SK-N-SH (cell line): ENCODE measurements at regions not wholly inside any gene's neighbourhood (a gene's known extent, or its start where the extent isn't known, plus 50 kb on each side); places are given as distances from the start of the nearest gene placed in this dataset.

Experiments
- CTCF ChIA-PET: fragments of 300-600, 350-600 bp; formaldehyde crosslinking; extraction: SDS; loops from one replicate; lab custom pipeline; 2021; lab: Yijun Ruan, JAX
- POLR2A ChIA-PET: fragments of 350-600 bp; sonication (Branson Sonifier 250); formaldehyde crosslinking; extraction: SDS; loops from one replicate; lab custom pipeline; 2020; ENCODE audit warnings: antibody characterized with exemption, inconsistent platforms; lab: Yijun Ruan, JAX
- DNase-seq: peaks from one replicate; pipeline ENCODE4 v3.0.0; 2012
- H2AFZ ChIP-seq: fragments of 200-600 bp; sonication (generic); 2 replicates; pipeline ENCODE4 v1.8.1; 2016; ENCODE audit warnings: antibody characterized with exemption, mild to moderate bottlenecking, low read depth
- H3F3A ChIP-seq: fragments of 200-600 bp; sonication (generic); replicated peaks from 2 replicates; pipeline ENCODE3; 2016; ENCODE audit warnings: antibody characterized with exemption, mild to moderate bottlenecking; ENCODE audit not compliant: insufficient read depth
- H3K27ac ChIP-seq, 2 experiments: fragments of 200-500 bp in 1 of 2; fragments of 200-600 bp in 1 of 2; sonication (Bioruptor generic) in 1 of 2; sonication (generic), shearing (Covaris generic) in 1 of 2; 2 replicates each; pipeline versions ENCODE4 v1.5.1 to v1.6.1; 2014 to 2016; ENCODE audit warnings: low read depth in 2 of 2, inconsistent platforms in 1 of 2, low read length in 1 of 2, mild to moderate bottlenecking in 1 of 2, mixed read lengths in 1 of 2
- H3K27me3 ChIP-seq: fragments of 200-600 bp; sonication (generic), shearing (Covaris generic); 2 replicates; pipeline ENCODE4 v1.6.1; 2016; ENCODE audit warnings: mixed run types; ENCODE audit not compliant: insufficient read depth
- H3K36me3 ChIP-seq, 2 experiments: fragments of 200-500 bp in 1 of 2; fragments of 200-600 bp in 1 of 2; sonication (Bioruptor generic) in 1 of 2; sonication (generic) in 1 of 2; replicated peaks in 1 of 2; 2 replicates each; pipeline versions ENCODE3 to v1.5.1; 2014 to 2016; ENCODE audit warnings: low read length in 1 of 2, mild to moderate bottlenecking in 1 of 2; ENCODE audit not compliant: insufficient read depth in 2 of 2, control insufficient read depth in 1 of 2
- H3K4me1 ChIP-seq, 2 experiments: fragments of 200-500 bp in 1 of 2; fragments of 200-600 bp in 1 of 2; sonication (Bioruptor generic) in 1 of 2; sonication (generic), shearing (Covaris generic) in 1 of 2; 2 replicates each; pipeline versions ENCODE4 v1.5.1 to v1.6.1; 2014 to 2016; ENCODE audit warnings: low read depth in 1 of 2, low read length in 1 of 2, mixed run types in 1 of 2; ENCODE audit not compliant: insufficient read depth in 2 of 2, control insufficient read depth in 1 of 2
- H3K4me2 ChIP-seq: fragments of 200-600 bp; sonication (generic), shearing (Covaris generic); 2 replicates; pipeline ENCODE4 v1.6.1; 2017; ENCODE audit warnings: mixed run types
- H3K4me3 ChIP-seq, 2 experiments: fragments of 200-500 bp in 1 of 2; fragments of 200-600 bp in 1 of 2; sonication (Bioruptor generic) in 1 of 2; sonication (generic), shearing (Covaris generic) in 1 of 2; 2 replicates each; pipeline versions ENCODE4 v1.5.1 to v1.8.1; 2014 to 2016; ENCODE audit warnings: low read depth in 2 of 2, inconsistent platforms in 1 of 2, low read length in 1 of 2, mild to moderate bottlenecking in 1 of 2, mixed read lengths in 1 of 2, moderate library complexity in 1 of 2
- H3K79me2 ChIP-seq: fragments of 200-600 bp; sonication (generic); 2 replicates; pipeline ENCODE4 v1.8.1; 2017; ENCODE audit warnings: mild to moderate bottlenecking; ENCODE audit not compliant: insufficient read depth
- H3K9ac ChIP-seq: fragments of 200-600 bp; sonication (generic); 2 replicates; pipeline ENCODE4 v1.6.1; 2017; ENCODE audit warnings: mixed run types
- H3K9me2 ChIP-seq: fragments of 200-600 bp; sonication (generic); 2 replicates; pipeline ENCODE4 v1.6.1; 2017; ENCODE audit warnings: mixed run types
- H3K9me3 ChIP-seq: fragments of 200-600 bp; sonication (generic); 2 replicates; pipeline ENCODE4 v1.6.1; 2017; ENCODE audit warnings: mixed run types, mild to moderate bottlenecking, moderate library complexity
- H4K20me1 ChIP-seq: fragments of 200-600 bp; sonication (generic); 2 replicates; pipeline ENCODE4 v1.6.1; 2017; ENCODE audit warnings: mild to moderate bottlenecking, mixed run types; ENCODE audit not compliant: insufficient read depth
- ELF1 ChIP-seq: IDR thresholded peaks from 2 replicates; pipeline ENCODE4 v1.4.0; 2012
- FOXJ3 ChIP-seq: sonication (generic); formaldehyde crosslinking; IDR thresholded peaks from 2 replicates; pipeline ENCODE4 v1.5.1; 2020; ENCODE audit warnings: mild to moderate bottlenecking, missing genetic modification reagents
- FOXM1 ChIP-seq: IDR thresholded peaks from 2 replicates; pipeline ENCODE4 v1.4.0; 2012; ENCODE audit warnings: low read depth, mild to moderate bottlenecking
- GATA2 ChIP-seq: sonication (generic); formaldehyde crosslinking; IDR thresholded peaks from 2 replicates; pipeline ENCODE4 v1.5.0; 2020; ENCODE audit warnings: mild to moderate bottlenecking, missing genetic modification reagents
- MEF2A ChIP-seq: IDR thresholded peaks from 2 replicates; pipeline ENCODE4 v1.4.0; 2012; ENCODE audit warnings: low read depth, borderline replicate concordance
- NFIC ChIP-seq: IDR thresholded peaks from 2 replicates; pipeline ENCODE4 v1.4.0; 2012; ENCODE audit warnings: borderline replicate concordance
- RCOR1 ChIP-seq: fragments of 150-350 bp; IDR thresholded peaks from 2 replicates; pipeline ENCODE4 v1.6.1; 2017; ENCODE audit warnings: antibody characterized with exemption, low read length
- RXRA ChIP-seq: IDR thresholded peaks from 2 replicates; pipeline ENCODE4 v1.4.0; 2012; ENCODE audit warnings: low read depth, mild to moderate bottlenecking, borderline replicate concordance
- SMC3 ChIP-seq: IDR thresholded peaks from 2 replicates; pipeline ENCODE4 v1.6.1; 2012; ENCODE audit warnings: low read depth, low read length, improper control_type of control experiment
- TAF1 ChIP-seq: IDR thresholded peaks from 2 replicates; pipeline ENCODE4 v1.6.1; 2012; ENCODE audit warnings: low read depth, mild to moderate bottlenecking, low read length, moderate library complexity, borderline replicate concordance
- TEAD4 ChIP-seq: IDR thresholded peaks from 2 replicates; pipeline ENCODE4 v1.4.0; 2012; ENCODE audit warnings: mild to moderate bottlenecking, borderline replicate concordance; ENCODE audit not compliant: insufficient read depth
- WGBS: methylation state at CpG from one replicate; pipeline ENCODE4 v1.1.6; 2017; ENCODE audit warnings: low lambda C conversion rate; 5-methylcytosine and 5-hydroxymethylcytosine counted together
- TF ChIP-seq, protein P1 (sequence below): fragments of 150-350 bp; IDR thresholded peaks from 2 replicates; pipeline ENCODE4 v1.6.1; 2016; ENCODE audit warnings: mild to moderate bottlenecking, low read depth, low read length
- TF ChIP-seq, protein P2 (sequence below): IDR thresholded peaks from 2 replicates; pipeline ENCODE4 v1.4.0; 2012; ENCODE audit warnings: low read depth, borderline replicate concordance
- TF ChIP-seq, protein P3 (sequence below): IDR thresholded peaks from 2 replicates; pipeline ENCODE4; 2012

DNA sequence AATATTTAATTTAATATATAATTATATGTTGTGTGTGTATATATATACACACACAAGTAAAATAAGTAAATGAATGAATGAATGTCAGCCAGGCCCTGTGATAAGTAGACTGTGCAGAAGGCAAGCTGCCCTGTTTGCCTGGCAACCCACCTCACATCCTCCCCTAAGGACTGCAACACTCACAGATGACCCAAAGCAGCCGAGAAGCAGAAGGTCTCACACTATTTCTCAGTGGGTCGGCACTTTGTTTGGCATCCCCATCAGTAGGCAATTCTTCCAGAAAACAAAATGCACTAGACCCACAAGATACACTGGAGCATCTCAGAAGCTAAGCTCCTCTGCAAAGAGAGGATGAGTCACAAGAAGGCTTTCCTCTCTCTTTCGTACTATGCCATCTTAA, 152.1 kb upstream of the GRAMD2B start:
- TF ChIP-seq TAF1 (no peak), FOXJ3 (no peak), NFIC (no peak), FOXM1 (no peak), ELF1 (no peak), RCOR1 (no peak), SMC3 (no peak), MEF2A (no peak), GATA2 (CRISPR knock-in tag) (no peak)
- TF ChIP-seq, protein P1, sequence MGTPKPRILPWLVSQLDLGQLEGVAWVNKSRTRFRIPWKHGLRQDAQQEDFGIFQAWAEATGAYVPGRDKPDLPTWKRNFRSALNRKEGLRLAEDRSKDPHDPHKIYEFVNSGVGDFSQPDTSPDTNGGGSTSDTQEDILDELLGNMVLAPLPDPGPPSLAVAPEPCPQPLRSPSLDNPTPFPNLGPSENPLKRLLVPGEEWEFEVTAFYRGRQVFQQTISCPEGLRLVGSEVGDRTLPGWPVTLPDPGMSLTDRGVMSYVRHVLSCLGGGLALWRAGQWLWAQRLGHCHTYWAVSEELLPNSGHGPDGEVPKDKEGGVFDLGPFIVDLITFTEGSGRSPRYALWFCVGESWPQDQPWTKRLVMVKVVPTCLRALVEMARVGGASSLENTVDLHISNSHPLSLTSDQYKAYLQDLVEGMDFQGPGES = no peak
- TF ChIP-seq, protein P2, sequence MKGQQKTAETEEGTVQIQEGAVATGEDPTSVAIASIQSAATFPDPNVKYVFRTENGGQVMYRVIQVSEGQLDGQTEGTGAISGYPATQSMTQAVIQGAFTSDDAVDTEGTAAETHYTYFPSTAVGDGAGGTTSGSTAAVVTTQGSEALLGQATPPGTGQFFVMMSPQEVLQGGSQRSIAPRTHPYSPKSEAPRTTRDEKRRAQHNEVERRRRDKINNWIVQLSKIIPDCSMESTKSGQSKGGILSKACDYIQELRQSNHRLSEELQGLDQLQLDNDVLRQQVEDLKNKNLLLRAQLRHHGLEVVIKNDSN = no peak
- TF ChIP-seq, all 33 proteins: peak for 0
- ChIA-PET CTCF (interaction anchor here (1.6 kb wide), 1 partner anchor 8 kb away, joined by 3 read pairs; no protein-coding TSS in a partner anchor), POLR2A (no interaction called here)
- Histone ChIP-seq H4K20me1 (no peaks in the 10 kb centered on the region), H3K9me2 (no peaks in the 10 kb centered on the region), H3F3A (no peaks in the 10 kb centered on the region), H3K36me3 (no peaks in the 10 kb centered on the region), H3K27ac (no peak overlapping the region), H3K9me3 (no peaks in the 10 kb centered on the region), H3K9ac (no peak overlapping the region), H3K4me1 (peaks cover 0 to 6% of the 10 kb centered on the region in 2 experiments; a peak in 2 of 4 replicates), H3K27me3 (no peaks in the 10 kb centered on the region), H3K79me2 (no peaks in the 10 kb centered on the region), H3K4me3 (no peak overlapping the region), H3K4me2 (no peak overlapping the region), H2AFZ (no peak overlapping the region)
- WGBS = 79% methylated on average over 3 of the region's 3 CpGs
- no peak for DNase-seq

DNA sequence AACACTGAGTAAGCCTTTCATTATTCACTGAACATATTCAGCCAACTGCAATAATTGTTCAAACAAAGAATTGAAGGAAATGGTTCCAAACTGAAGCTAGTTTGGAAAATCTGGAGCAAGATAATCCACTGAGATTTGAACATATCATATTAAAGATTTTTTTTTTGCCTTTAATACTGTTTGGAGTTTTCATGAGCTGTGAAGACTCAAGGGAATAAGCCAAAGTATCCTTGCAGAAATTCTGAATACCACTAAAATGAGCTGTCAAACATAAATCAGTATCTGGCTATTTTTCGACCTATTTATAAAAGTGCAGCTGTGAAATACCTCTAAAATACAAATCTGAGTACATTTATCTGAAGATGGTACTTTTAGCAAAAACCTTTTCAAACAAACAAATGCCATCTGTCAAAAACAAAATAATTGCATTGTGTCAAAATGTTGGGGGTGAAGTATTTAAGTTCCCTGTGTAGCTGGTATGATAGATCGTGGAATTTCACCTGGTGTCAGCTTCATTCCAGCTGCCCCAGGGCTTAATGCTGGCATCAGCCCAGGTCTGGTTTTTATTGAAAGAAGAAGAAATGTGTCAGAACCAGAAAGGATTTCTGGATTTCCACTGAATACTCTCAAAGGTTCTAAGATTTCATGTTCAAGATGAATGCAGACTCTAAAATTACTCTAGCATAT, 149.0 kb upstream of the GRAMD2B start:
- POLR2A ChIA-PET = no interaction called here
- TF ChIP-seq, protein P3, sequence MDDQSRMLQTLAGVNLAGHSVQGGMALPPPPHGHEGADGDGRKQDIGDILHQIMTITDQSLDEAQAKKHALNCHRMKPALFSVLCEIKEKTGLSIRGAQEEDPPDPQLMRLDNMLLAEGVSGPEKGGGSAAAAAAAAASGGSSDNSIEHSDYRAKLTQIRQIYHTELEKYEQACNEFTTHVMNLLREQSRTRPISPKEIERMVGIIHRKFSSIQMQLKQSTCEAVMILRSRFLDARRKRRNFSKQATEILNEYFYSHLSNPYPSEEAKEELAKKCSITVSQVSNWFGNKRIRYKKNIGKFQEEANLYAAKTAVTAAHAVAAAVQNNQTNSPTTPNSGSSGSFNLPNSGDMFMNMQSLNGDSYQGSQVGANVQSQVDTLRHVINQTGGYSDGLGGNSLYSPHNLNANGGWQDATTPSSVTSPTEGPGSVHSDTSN = 0 out of 2 replicates have a peak, but pooled peaks have one; percentile 11
- TF ChIP-seq TEAD4 (no peak), RXRA (no peak)
- H3K4me3 ChIP-seq = no peak overlapping the region

More for the DNA sequence above, 149.0 kb upstream of the GRAMD2B start:
- H3K9ac ChIP-seq = no peak overlapping the region
- no peaks in the 10 kb centered on the region for H3K79me2 ChIP-seq
- H3K4me1 ChIP-seq = peaks cover 0 to 6% of the 10 kb centered on the region in 2 experiments; a peak in 2 of 4 replicates
- no peaks in the 10 kb centered on the region for H3K9me2 ChIP-seq
- no peak overlapping the region for H3K4me2 ChIP-seq
- no peak for DNase-seq
- 37% methylated on average over 2 of the region's 2 CpGs for WGBS
- peak overlapping the region in 1 of 2 experiments; percentile 72; a peak in 1 of 4 replicates for H3K27ac ChIP-seq
- H3K36me3 ChIP-seq = no peaks in the 10 kb centered on the region
- CTCF ChIA-PET = interaction anchor here (1.3 kb wide), 1 partner anchor 9 kb away, joined by 3 read pairs; no protein-coding TSS in a partner anchor
- no peak overlapping the region for H2AFZ ChIP-seq
- no peaks in the 10 kb centered on the region for H3K27me3 ChIP-seq
- H3F3A ChIP-seq = no peaks in the 10 kb centered on the region
- H3K9me3 ChIP-seq = no peaks in the 10 kb centered on the region
- no peaks in the 10 kb centered on the region for H4K20me1 ChIP-seq
